Testis (tissue), 2 donors: ENCODE measurements at regions not wholly inside any gene's neighbourhood (a gene's known extent, or its start where the extent isn't known, plus 50 kb on each side); places are given as distances from the start of the nearest gene placed in this dataset.

Experiments
- CTCF ChIP-seq, 3 experiments: fragments of 450-650 bp in 2 of 3; fragments of 200-600 bp in 1 of 3; sonication (generic) in 1 of 3; IDR thresholded peaks; one replicate each; pipeline ENCODE4 v1.5.1; 2016 to 2019; ENCODE audit warnings: antibody characterized with exemption in 3 of 3, mild to moderate bottlenecking in 2 of 3, moderate library complexity in 1 of 3
- POLR2A ChIP-seq: fragments of 450-650 bp; IDR thresholded peaks from one replicate; pipeline ENCODE4 v1.6.1; 2017; ENCODE audit warnings: antibody characterized with exemption, mild to moderate bottlenecking, moderate library complexity

DNA sequence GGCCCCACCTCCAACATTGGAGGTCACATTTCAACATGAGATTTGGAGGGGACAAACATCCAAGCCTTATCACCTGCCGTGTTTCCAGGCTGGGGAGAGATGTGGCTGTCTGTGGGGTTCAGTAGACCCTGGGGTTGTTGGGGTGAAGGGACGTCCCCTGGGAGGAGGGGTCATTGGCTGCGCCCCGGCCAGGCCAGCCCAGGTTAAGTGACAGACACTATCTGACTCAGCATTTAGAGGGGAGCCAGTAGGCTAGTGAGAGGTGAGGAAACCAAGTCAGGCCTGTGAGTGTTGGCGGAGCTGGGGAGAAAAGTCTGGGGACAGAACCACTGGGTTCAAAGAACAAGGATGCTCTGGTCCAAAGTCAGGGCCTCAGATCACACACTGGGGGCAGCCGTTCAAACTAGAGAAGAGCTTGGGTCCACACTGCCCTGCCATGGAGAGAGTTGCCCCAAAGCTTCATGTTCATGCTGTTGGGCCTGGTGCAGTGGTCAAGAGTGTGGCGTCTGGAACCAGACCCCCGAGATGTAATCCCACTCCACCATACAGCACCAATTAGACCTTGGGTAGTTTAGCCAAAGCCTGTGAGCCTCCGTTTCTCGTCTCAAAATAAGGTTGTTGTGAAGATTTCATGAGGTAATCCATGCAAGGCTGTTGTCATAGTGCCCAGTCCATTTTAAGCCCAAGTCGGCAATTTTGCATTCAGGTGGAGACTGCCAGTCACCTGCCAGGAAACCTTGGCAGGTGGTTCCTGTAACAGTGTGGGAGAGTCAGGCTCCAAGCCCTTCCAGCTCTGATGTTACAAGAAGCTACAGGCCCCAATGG lies 1289.6 kb downstream of the TBC1D22A start:
- TF ChIP-seq CTCF (IDR thresholded peaks at IDR 0.05) (no peak), POLR2A (no peak)
